Lung (tissue), 11 donors: ENCODE measurements at regions not wholly inside any gene's neighbourhood (a gene's known extent, or its start where the extent isn't known, plus 50 kb on each side); places are given as distances from the start of the nearest gene placed in this dataset.

Experiments used
- ATAC-seq: fragments of 200-7000 bp; cut with Tn5 transposase; one replicate; pipeline ENCODE4 v1.9.1; 2020; ENCODE audit warnings: moderate number of reproducible peaks; ENCODE audit not compliant: insufficient read depth, low FRiP score
- DNase-seq, 3 donors: peaks; one replicate each; pipeline ENCODE4 v3.0.0-alpha.2; 2013 to 2017
- H3K27ac ChIP-seq, 2 donors: one replicate each; pipeline ENCODE4 v1.5.1; 2013; ENCODE audit warnings: mild to moderate bottlenecking in 2 of 2, moderate library complexity in 2 of 2, control low read depth in 1 of 2, inconsistent platforms in 1 of 2, low read depth in 1 of 2, low read length in 1 of 2
- H3K27me3 ChIP-seq, 3 donors: one replicate each; pipeline ENCODE4 v1.5.1; 2013; ENCODE audit warnings: low read length in 2 of 3; ENCODE audit not compliant: control insufficient read depth in 3 of 3, insufficient read depth in 3 of 3
- H3K36me3 ChIP-seq, 4 donors: one replicate each; pipeline ENCODE4 v1.5.1; 2013; ENCODE audit warnings: low read length in 4 of 4, mild to moderate bottlenecking in 1 of 4, moderate library complexity in 1 of 4; ENCODE audit not compliant: control insufficient read depth in 4 of 4, insufficient read depth in 4 of 4
- H3K4me1 ChIP-seq, 5 donors: one replicate each; pipeline ENCODE4 v1.5.1; 2013; ENCODE audit warnings: low read length in 5 of 5, mild to moderate bottlenecking in 2 of 5, moderate library complexity in 1 of 5; ENCODE audit not compliant: control insufficient read depth in 5 of 5, insufficient read depth in 5 of 5
- H3K4me3 ChIP-seq: one replicate; pipeline ENCODE4 v1.5.1; 2013; ENCODE audit warnings: mild to moderate bottlenecking, control low read depth, moderate library complexity
- H3K9ac ChIP-seq, 2 donors: one replicate each; pipeline ENCODE4 v1.5.1; 2013; ENCODE audit warnings: low read length in 2 of 2, control low read depth in 1 of 2; ENCODE audit not compliant: insufficient read depth in 1 of 2
- H3K9me3 ChIP-seq, 4 donors: one replicate each; pipeline ENCODE4 v1.5.1; 2013; ENCODE audit warnings: low read length in 3 of 4, mild to moderate bottlenecking in 1 of 4, moderate library complexity in 1 of 4; ENCODE audit not compliant: control insufficient read depth in 4 of 4, insufficient read depth in 3 of 4
- CTCF ChIP-seq: IDR thresholded peaks from 2 replicates; pipeline ENCODE4 v1.5.1; 2012; ENCODE audit warnings: mild to moderate bottlenecking; ENCODE audit errors: control extremely low read depth, extremely low read depth
- WGBS, 2 donors: extraction: QIAGEN DNeasy Blood & Tissue Kit; methylation state at CpG; one replicate each; pipeline ENCODE4 v1.1.7; 2013; 5-methylcytosine and 5-hydroxymethylcytosine counted together
- donor health status: control.
- donor health status: control.
- donor health status: Bipolar disorder and iron deficiency.
- donor health status: healthy.
- donor health status: DM: yes; HTN: yes; CAD: no.

- no peak for ATAC-seq
- H3K27me3 ChIP-seq: no peaks in the 10 kb centered on the region
- H3K27ac ChIP-seq: peak overlapping the region in 1 of 2 donors; percentile 22
- 84 to 91% methylated on average over 5 of the region's 5 CpGs for whole genome bisulfite sequencing, 2 donors
- H3K4me3 ChIP-seq: no peak overlapping the region
- no peaks in the 10 kb centered on the region for H3K9me3 ChIP-seq
- H3K4me1 ChIP-seq: peaks cover 0 to 20% (median 4%) of the 10 kb centered on the region in 5 donors
- H3K36me3 ChIP-seq: no peaks in the 10 kb centered on the region
- no peak overlapping the region for H3K9ac ChIP-seq
- no peak for DNase-seq
- no peak for TF ChIP-seq CTCF
These were observed 685.7 kb downstream of the ADGRL2 start for GRCh38 chr1:82486468-82486867.

- no peaks in the 10 kb centered on the region for H3K36me3 ChIP-seq
- DNase-seq: peak; percentile 80 to 94 (median 86)
- no peak overlapping the region for H3K9ac ChIP-seq
- H3K9me3 ChIP-seq: no peaks in the 10 kb centered on the region
- H3K4me3 ChIP-seq: no peak overlapping the region
- no peak for TF ChIP-seq CTCF
- peaks cover 0 to 20% (median 4%) of the 10 kb centered on the region in 5 donors for H3K4me1 ChIP-seq
- peak; percentile 15 for ATAC-seq
- WGBS, 2 donors: 86 to 93% methylated on average over 4 of the region's 4 CpGs
- H3K27me3 ChIP-seq: no peaks in the 10 kb centered on the region
- H3K27ac ChIP-seq: no peak overlapping the region
These were observed 685.0 kb downstream of the ADGRL2 start for GRCh38 chr1:82485591-82486369.

- ATAC-seq (no peak), DNase-seq (no peak)
- no peak overlapping the region for H3K4me3 ChIP-seq
- WGBS, 2 donors: 94 to 95% methylated on average over 5 of the region's 5 CpGs
- H3K27me3 ChIP-seq: no peaks in the 10 kb centered on the region
- H3K9me3 ChIP-seq: no peaks in the 10 kb centered on the region
- no peak overlapping the region for H3K27ac ChIP-seq
- no peak overlapping the region for H3K9ac ChIP-seq
- TF ChIP-seq CTCF: no peak
- H3K36me3 ChIP-seq: no peaks in the 10 kb centered on the region
- H3K4me1 ChIP-seq: peaks cover 0 to 35% (median 4%) of the 10 kb centered on the region in 5 donors
These were observed 682.4 kb downstream of the ADGRL2 start for GRCh38 chr1:82483146-82483545.

GRCh38 chr1:82478916-82479315, 678.2 kb downstream of the ADGRL2 start:
- Histone ChIP-seq H3K4me1 (peaks cover 0 to 15% (median 0%) of the 10 kb centered on the region in 5 donors), H3K9me3 (no peaks in the 10 kb centered on the region), H3K36me3 (no peaks in the 10 kb centered on the region), H3K27me3 (no peaks in the 10 kb centered on the region), H3K4me3 (no peak overlapping the region), H3K9ac (no peak overlapping the region), H3K27ac (no peak overlapping the region)
- 80 to 87% methylated on average over 3 of the region's 3 CpGs for WGBS, 2 donors
- ATAC-seq (no peak), DNase-seq (peak in 2 of 3 donors; percentile 64 to 67)
- no peak for TF ChIP-seq CTCF
